Suprapubic skin (tissue), 4 donors: ENCODE measurements at regions not wholly inside any gene's neighbourhood (a gene's known extent, or its start where the extent isn't known, plus 50 kb on each side); places are given as distances from the start of the nearest gene placed in this dataset.
A peak's percentile ranks its signal among the peaks of the same experiment; 100 is the strongest.

Experiments
- DNase-seq, 2 donors: peaks; one replicate each; pipeline ENCODE4 v3.0.0-alpha.2; 2019; ENCODE audit warnings: low spot score in 2 of 2
- H3K27ac ChIP-seq: fragments of 200-600 bp; sonication (generic); one replicate; pipeline ENCODE4 v1.5.1; 2019
- H3K27me3 ChIP-seq: fragments of 200-600 bp; sonication (generic); one replicate; pipeline ENCODE4 v1.5.1; 2019
- H3K36me3 ChIP-seq: fragments of 200-600 bp; sonication (generic); one replicate; pipeline ENCODE4 v1.5.1; 2019
- H3K4me1 ChIP-seq: fragments of 200-600 bp; sonication (generic); one replicate; pipeline ENCODE4 v1.5.1; 2019
- H3K4me3 ChIP-seq: fragments of 200-600 bp; sonication (generic); one replicate; pipeline ENCODE4 v1.5.1; 2019; ENCODE audit warnings: mild to moderate bottlenecking
- H3K9me3 ChIP-seq: fragments of 200-600 bp; sonication (generic); one replicate; pipeline ENCODE4 v1.5.1; 2019
- CTCF ChIP-seq, 2 donors: fragments of 200-600 bp in 1 of 2; fragments of 450-650 bp in 1 of 2; sonication (generic) in 1 of 2; IDR thresholded peaks; one replicate each; pipeline ENCODE4 v1.5.1; 2016 to 2019; ENCODE audit warnings: antibody characterized with exemption in 2 of 2, mild to moderate bottlenecking in 1 of 2, moderate library complexity in 1 of 2
- EP300 ChIP-seq: sonication (generic); formaldehyde crosslinking; IDR thresholded peaks from one replicate; pipeline ENCODE4 v1.6.1; 2017; ENCODE audit warnings: antibody characterized with exemption
- POLR2A ChIP-seq, 2 donors: fragments of 450-650 bp; IDR thresholded peaks; one replicate each; pipeline ENCODE4 v1.6.1; 2017; ENCODE audit warnings: antibody characterized with exemption in 2 of 2, mild to moderate bottlenecking in 2 of 2, moderate library complexity in 2 of 2
- POLR2AphosphoS5 ChIP-seq, 3 donors: sonication (generic); formaldehyde crosslinking; IDR thresholded peaks; one replicate each; pipeline ENCODE4 v1.6.1; 2017; ENCODE audit warnings: antibody characterized with exemption in 3 of 3
- WGBS: methylation state at CpG from one replicate; pipeline ENCODE4 v1.1.5; 2018; 5-methylcytosine and 5-hydroxymethylcytosine counted together

GRCh38 chr2:120662046-120662445 is 73.6 kb upstream of the GLI2 start:
- DNase-seq = peak in 1 of 2 donors; percentile 22
- no peak for TF ChIP-seq POLR2A (IDR thresholded peaks at IDR 0.05)
- no peak for TF ChIP-seq EP300
- no peak for TF ChIP-seq CTCF (IDR thresholded peaks at IDR 0.05)
- TF ChIP-seq POLR2AphosphoS5 (IDR thresholded peaks at IDR 0.05) = no peak
- Histone ChIP-seq H3K27ac (no peak overlapping the region), H3K9me3 (peaks cover 13% of the 10 kb centered on the region), H3K4me3 (no peak overlapping the region), H3K36me3 (no peaks in the 10 kb centered on the region), H3K27me3 (no peaks in the 10 kb centered on the region), H3K4me1 (peaks cover 12% of the 10 kb centered on the region)
- 79% methylated on average over 4 of the region's 4 CpGs for WGBS

- DNase-seq = peak in 1 of 2 donors; percentile 28
- Histone ChIP-seq H3K36me3 (no peaks in the 10 kb centered on the region), H3K27ac (no peak overlapping the region), H3K27me3 (no peaks in the 10 kb centered on the region), H3K9me3 (peaks cover 13% of the 10 kb centered on the region), H3K4me3 (no peak overlapping the region), H3K4me1 (peaks cover 12% of the 10 kb centered on the region)
- no peak for TF ChIP-seq CTCF (IDR thresholded peaks at IDR 0.05)
- 89% methylated on average over 3 of the region's 3 CpGs for WGBS
Observed at GRCh38 chr2:120662746-120663145, 72.9 kb upstream of the GLI2 start.

- H3K9me3 ChIP-seq = peaks cover 13% of the 10 kb centered on the region
- H3K4me1 ChIP-seq = peaks cover 15% of the 10 kb centered on the region
- peaks cover 16% of the 10 kb centered on the region for H3K27me3 ChIP-seq
- H3K4me3 ChIP-seq = no peak overlapping the region
- no peak for DNase-seq
- H3K36me3 ChIP-seq = no peaks in the 10 kb centered on the region
- 71% methylated on average over 3 of the region's 3 CpGs for WGBS
- TF ChIP-seq POLR2A (IDR thresholded peaks at IDR 0.05) = no peak
- no peak for TF ChIP-seq CTCF (IDR thresholded peaks at IDR 0.05)
- no peak for TF ChIP-seq POLR2AphosphoS5 (IDR thresholded peaks at IDR 0.05)
- no peak for TF ChIP-seq EP300
- no peak overlapping the region for H3K27ac ChIP-seq
Observed at GRCh38 chr2:120666433-120666832, 69.2 kb upstream of the GLI2 start.

GRCh38 chr2:120667981-120668380 is 67.7 kb upstream of the GLI2 start:
- peak in 1 of 2 donors; percentile 15 for DNase-seq
- Histone ChIP-seq H3K4me1 (peaks cover 12% of the 10 kb centered on the region), H3K9me3 (peaks cover 13% of the 10 kb centered on the region), H3K4me3 (no peak overlapping the region), H3K27me3 (peaks cover 16% of the 10 kb centered on the region), H3K36me3 (no peaks in the 10 kb centered on the region), H3K27ac (no peak overlapping the region)
- 96% methylated on average over 2 of the region's 2 CpGs for WGBS
- TF ChIP-seq EP300 (no peak), POLR2AphosphoS5 (IDR thresholded peaks at IDR 0.05) (no peak), POLR2A (IDR thresholded peaks at IDR 0.05) (no peak), CTCF (IDR thresholded peaks at IDR 0.05) (no peak)

- peaks cover 12% of the 10 kb centered on the region for H3K4me1 ChIP-seq
- peaks cover 13% of the 10 kb centered on the region for H3K9me3 ChIP-seq
- peak; percentile 67 to 76 for DNase-seq
- TF ChIP-seq CTCF (IDR thresholded peaks at IDR 0.05) = no peak
- TF ChIP-seq POLR2AphosphoS5 (IDR thresholded peaks at IDR 0.05) = no peak
- no peak for TF ChIP-seq EP300
- no peak for TF ChIP-seq POLR2A (IDR thresholded peaks at IDR 0.05)
- no peak overlapping the region for H3K27ac ChIP-seq
- 10% methylated on average over 23 of the region's 23 CpGs for WGBS
- peaks cover 16% of the 10 kb centered on the region for H3K27me3 ChIP-seq
- no peaks in the 10 kb centered on the region for H3K36me3 ChIP-seq
- H3K4me3 ChIP-seq = no peak overlapping the region
Observed at GRCh38 chr2:120669121-120669952, 66.3 kb upstream of the GLI2 start.
